GM23338 (cell line): ENCODE measurements at regions not wholly inside any gene's neighbourhood (a gene's known extent, or its start where the extent isn't known, plus 50 kb on each side); places are given as distances from the start of the nearest gene placed in this dataset.

Source experiments
- ATAC-seq: fragments of 200-7000 bp; cut with Tn5 transposase; 3 replicates; pipeline ENCODE4 v1.9.1; 2020
- DNase-seq: peaks from one replicate; pipeline ENCODE4 v3.0.0-alpha.2; 2015; ENCODE audit warnings: low spot score
- H2AFZ ChIP-seq: fragments of 200-600 bp; sonication (generic); 2 replicates; pipeline ENCODE4 v1.8.0; 2016; ENCODE audit warnings: antibody characterized with exemption, mild to moderate bottlenecking, moderate library complexity
- H3F3A ChIP-seq: fragments of 200-600 bp; sonication (generic); replicated peaks from 2 replicates; pipeline ENCODE4 v1.8.0; 2017; ENCODE audit warnings: antibody characterized with exemption, mixed run types, low read depth
- H3K27ac ChIP-seq: fragments of 200-600 bp; sonication (generic); 2 replicates; pipeline ENCODE4 v1.6.1; 2016; ENCODE audit warnings: low read depth
- H3K27me3 ChIP-seq: fragments of 200-600 bp; sonication (generic); 2 replicates; pipeline ENCODE4 v1.8.0; 2016; ENCODE audit warnings: mild to moderate bottlenecking, mixed run types, moderate library complexity; ENCODE audit not compliant: insufficient read depth
- H3K36me3 ChIP-seq: fragments of 200-600 bp; sonication (generic); 2 replicates; pipeline ENCODE4 v1.8.0; 2016; ENCODE audit warnings: mild to moderate bottlenecking; ENCODE audit not compliant: insufficient read depth
- H3K4me1 ChIP-seq: fragments of 200-600 bp; sonication (generic); 2 replicates; pipeline ENCODE4 v1.8.0; 2016; ENCODE audit warnings: mild to moderate bottlenecking, moderate library complexity; ENCODE audit not compliant: insufficient read depth
- H3K4me2 ChIP-seq: fragments of 200-600 bp; sonication (generic); 2 replicates; pipeline ENCODE4 v1.7.1; 2017; ENCODE audit warnings: mixed run types
- H3K4me3 ChIP-seq: fragments of 200-600 bp; sonication (generic); 2 replicates; pipeline ENCODE4 v1.6.1; 2016; ENCODE audit warnings: mixed run types
- H3K79me2 ChIP-seq: fragments of 200-600 bp; sonication (generic); replicated peaks from 2 replicates; pipeline ENCODE4 v1.8.0; 2017; ENCODE audit warnings: mild to moderate bottlenecking; ENCODE audit not compliant: insufficient read depth
- H3K9me2 ChIP-seq: fragments of 200-600 bp; sonication (generic); 2 replicates; pipeline ENCODE4 v1.8.0; 2017; ENCODE audit not compliant: insufficient read depth
- H4K20me1 ChIP-seq: fragments of 200-600 bp; sonication (generic); replicated peaks from 2 replicates; pipeline ENCODE4 v1.8.0; 2017; ENCODE audit warnings: mild to moderate bottlenecking; ENCODE audit not compliant: insufficient read depth
- H3K27ac Mint-ChIP-seq: 2 replicates; pipeline ENCODE4 v1.8.0; 2020; ENCODE audit warnings: inconsistent platforms, mild to moderate bottlenecking, moderate library complexity, mixed read lengths
- H3K27me3 Mint-ChIP-seq: 3 replicates; pipeline ENCODE4 v1.8.0; 2022; ENCODE audit warnings: low read depth, mild to moderate bottlenecking, moderate library complexity, mixed read lengths, inconsistent platforms; ENCODE audit not compliant: insufficient read depth, poor library complexity
- H3K36me3 Mint-ChIP-seq: 3 replicates; pipeline ENCODE4 v1.8.0; 2021; ENCODE audit warnings: low read depth, mild to moderate bottlenecking, inconsistent platforms, moderate library complexity, mixed read lengths
- H3K4me1 Mint-ChIP-seq: 3 replicates; pipeline ENCODE4 v1.8.0; 2020; ENCODE audit warnings: mild to moderate bottlenecking, inconsistent platforms, mixed read lengths
- H3K4me3 Mint-ChIP-seq: 3 replicates; pipeline ENCODE4 v1.8.0; 2021; ENCODE audit warnings: moderate library complexity, mild to moderate bottlenecking, inconsistent platforms, mixed read lengths
- H3K9me3 Mint-ChIP-seq: 3 replicates; pipeline ENCODE4 v1.8.0; 2020; ENCODE audit warnings: moderate library complexity, mild to moderate bottlenecking, inconsistent platforms, mixed read lengths
- CREB1 ChIP-seq: fragments of 250-450 bp; sonication (Bioruptor Pico); IDR thresholded peaks from 2 replicates; pipeline ENCODE4 v1.5.0; 2020; ENCODE audit warnings: low read depth, mild to moderate bottlenecking, moderate library complexity
- CTCF ChIP-seq, 2 experiments: fragments of 200-600 bp in 1 of 2; sonication (generic) in 1 of 2; conservative IDR thresholded peaks; 2 replicates each; pipeline versions ENCODE4 v1.5.1 to v1.6.1; 2016 to 2017; ENCODE audit warnings: antibody characterized with exemption in 2 of 2, low read depth in 2 of 2, mild to moderate bottlenecking in 2 of 2, moderate library complexity in 1 of 2
- ETS1 ChIP-seq: IDR thresholded peaks from 2 replicates; pipeline ENCODE4 v1.6.1; 2016; ENCODE audit warnings: antibody characterized with exemption
- EZH2 ChIP-seq: fragments of 200-600 bp; sonication (generic); IDR thresholded peaks from one replicate; pipeline ENCODE4 v1.8.0; 2017; ENCODE audit warnings: antibody characterized with exemption, mild to moderate bottlenecking, low read depth; ENCODE audit not compliant: unreplicated experiment
- EZH2phosphoT487 ChIP-seq: fragments of 200-600 bp; sonication (generic); IDR thresholded peaks from one replicate; pipeline ENCODE4 v1.8.1; 2018; ENCODE audit warnings: antibody characterized with exemption; ENCODE audit not compliant: unreplicated experiment
- JUNB ChIP-seq: IDR thresholded peaks from one replicate; pipeline ENCODE4 v1.6.1; 2016; ENCODE audit warnings: antibody characterized with exemption; ENCODE audit not compliant: unreplicated experiment
- NANOG ChIP-seq: IDR thresholded peaks from 2 replicates; pipeline ENCODE4 v1.6.1; 2016; ENCODE audit warnings: antibody characterized with exemption, borderline replicate concordance
- POLR2AphosphoS5 ChIP-seq: IDR thresholded peaks from 2 replicates; pipeline ENCODE4 v1.6.1; 2016; ENCODE audit warnings: antibody characterized with exemption, low read depth
- STAT1 ChIP-seq: IDR thresholded peaks from one replicate; pipeline ENCODE4 v1.6.1; 2016; ENCODE audit warnings: antibody characterized with exemption; ENCODE audit not compliant: unreplicated experiment
- ZNF114 ChIP-seq: fragments of 250-450 bp; sonication (Bioruptor Pico); IDR thresholded peaks from 2 replicates; pipeline ENCODE4 v1.5.0; 2020; ENCODE audit warnings: mild to moderate bottlenecking, moderate library complexity
- ZNF331 ChIP-seq: fragments of 250-450 bp; sonication (Bioruptor Pico); IDR thresholded peaks from 2 replicates; pipeline ENCODE4 v1.5.0; 2020; ENCODE audit warnings: low read depth, mild to moderate bottlenecking, moderate library complexity
- TF ChIP-seq, protein P1 (sequence below): IDR thresholded peaks from one replicate; pipeline ENCODE4 v1.6.1; 2018; ENCODE audit warnings: antibody characterized with exemption; ENCODE audit not compliant: unreplicated experiment
- TF ChIP-seq, protein P2 (sequence below): fragments of 250-450 bp; sonication (Bioruptor Pico); IDR thresholded peaks from 2 replicates; pipeline ENCODE4 v1.5.0; 2020; ENCODE audit warnings: mild to moderate bottlenecking, moderate library complexity

- Mint-ChIP-seq H3K27me3 (peaks cover 4% of the 10 kb centered on the region), H3K4me3 (no peak overlapping the region), H3K27ac (no peak overlapping the region), H3K9me3 (no peaks in the 10 kb centered on the region), H3K4me1 (no peaks in the 10 kb centered on the region), H3K36me3 (no peaks in the 10 kb centered on the region)
- H2AFZ ChIP-seq, result 0 out of 2 replicates have a peak overlapping the region, but pooled peaks have one; percentile 52
- H3F3A ChIP-seq, result no peaks in the 10 kb centered on the region
- TF ChIP-seq STAT1, result no peak
- no peak for TF ChIP-seq EZH2phosphoT487
- TF ChIP-seq, protein P1, sequence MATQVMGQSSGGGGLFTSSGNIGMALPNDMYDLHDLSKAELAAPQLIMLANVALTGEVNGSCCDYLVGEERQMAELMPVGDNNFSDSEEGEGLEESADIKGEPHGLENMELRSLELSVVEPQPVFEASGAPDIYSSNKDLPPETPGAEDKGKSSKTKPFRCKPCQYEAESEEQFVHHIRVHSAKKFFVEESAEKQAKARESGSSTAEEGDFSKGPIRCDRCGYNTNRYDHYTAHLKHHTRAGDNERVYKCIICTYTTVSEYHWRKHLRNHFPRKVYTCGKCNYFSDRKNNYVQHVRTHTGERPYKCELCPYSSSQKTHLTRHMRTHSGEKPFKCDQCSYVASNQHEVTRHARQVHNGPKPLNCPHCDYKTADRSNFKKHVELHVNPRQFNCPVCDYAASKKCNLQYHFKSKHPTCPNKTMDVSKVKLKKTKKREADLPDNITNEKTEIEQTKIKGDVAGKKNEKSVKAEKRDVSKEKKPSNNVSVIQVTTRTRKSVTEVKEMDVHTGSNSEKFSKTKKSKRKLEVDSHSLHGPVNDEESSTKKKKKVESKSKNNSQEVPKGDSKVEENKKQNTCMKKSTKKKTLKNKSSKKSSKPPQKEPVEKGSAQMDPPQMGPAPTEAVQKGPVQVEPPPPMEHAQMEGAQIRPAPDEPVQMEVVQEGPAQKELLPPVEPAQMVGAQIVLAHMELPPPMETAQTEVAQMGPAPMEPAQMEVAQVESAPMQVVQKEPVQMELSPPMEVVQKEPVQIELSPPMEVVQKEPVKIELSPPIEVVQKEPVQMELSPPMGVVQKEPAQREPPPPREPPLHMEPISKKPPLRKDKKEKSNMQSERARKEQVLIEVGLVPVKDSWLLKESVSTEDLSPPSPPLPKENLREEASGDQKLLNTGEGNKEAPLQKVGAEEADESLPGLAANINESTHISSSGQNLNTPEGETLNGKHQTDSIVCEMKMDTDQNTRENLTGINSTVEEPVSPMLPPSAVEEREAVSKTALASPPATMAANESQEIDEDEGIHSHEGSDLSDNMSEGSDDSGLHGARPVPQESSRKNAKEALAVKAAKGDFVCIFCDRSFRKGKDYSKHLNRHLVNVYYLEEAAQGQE, result no peak
- TF ChIP-seq CREB1, result no peak
- TF ChIP-seq EZH2, result no peak
- TF ChIP-seq ETS1, result no peak
- TF ChIP-seq, protein P2, sequence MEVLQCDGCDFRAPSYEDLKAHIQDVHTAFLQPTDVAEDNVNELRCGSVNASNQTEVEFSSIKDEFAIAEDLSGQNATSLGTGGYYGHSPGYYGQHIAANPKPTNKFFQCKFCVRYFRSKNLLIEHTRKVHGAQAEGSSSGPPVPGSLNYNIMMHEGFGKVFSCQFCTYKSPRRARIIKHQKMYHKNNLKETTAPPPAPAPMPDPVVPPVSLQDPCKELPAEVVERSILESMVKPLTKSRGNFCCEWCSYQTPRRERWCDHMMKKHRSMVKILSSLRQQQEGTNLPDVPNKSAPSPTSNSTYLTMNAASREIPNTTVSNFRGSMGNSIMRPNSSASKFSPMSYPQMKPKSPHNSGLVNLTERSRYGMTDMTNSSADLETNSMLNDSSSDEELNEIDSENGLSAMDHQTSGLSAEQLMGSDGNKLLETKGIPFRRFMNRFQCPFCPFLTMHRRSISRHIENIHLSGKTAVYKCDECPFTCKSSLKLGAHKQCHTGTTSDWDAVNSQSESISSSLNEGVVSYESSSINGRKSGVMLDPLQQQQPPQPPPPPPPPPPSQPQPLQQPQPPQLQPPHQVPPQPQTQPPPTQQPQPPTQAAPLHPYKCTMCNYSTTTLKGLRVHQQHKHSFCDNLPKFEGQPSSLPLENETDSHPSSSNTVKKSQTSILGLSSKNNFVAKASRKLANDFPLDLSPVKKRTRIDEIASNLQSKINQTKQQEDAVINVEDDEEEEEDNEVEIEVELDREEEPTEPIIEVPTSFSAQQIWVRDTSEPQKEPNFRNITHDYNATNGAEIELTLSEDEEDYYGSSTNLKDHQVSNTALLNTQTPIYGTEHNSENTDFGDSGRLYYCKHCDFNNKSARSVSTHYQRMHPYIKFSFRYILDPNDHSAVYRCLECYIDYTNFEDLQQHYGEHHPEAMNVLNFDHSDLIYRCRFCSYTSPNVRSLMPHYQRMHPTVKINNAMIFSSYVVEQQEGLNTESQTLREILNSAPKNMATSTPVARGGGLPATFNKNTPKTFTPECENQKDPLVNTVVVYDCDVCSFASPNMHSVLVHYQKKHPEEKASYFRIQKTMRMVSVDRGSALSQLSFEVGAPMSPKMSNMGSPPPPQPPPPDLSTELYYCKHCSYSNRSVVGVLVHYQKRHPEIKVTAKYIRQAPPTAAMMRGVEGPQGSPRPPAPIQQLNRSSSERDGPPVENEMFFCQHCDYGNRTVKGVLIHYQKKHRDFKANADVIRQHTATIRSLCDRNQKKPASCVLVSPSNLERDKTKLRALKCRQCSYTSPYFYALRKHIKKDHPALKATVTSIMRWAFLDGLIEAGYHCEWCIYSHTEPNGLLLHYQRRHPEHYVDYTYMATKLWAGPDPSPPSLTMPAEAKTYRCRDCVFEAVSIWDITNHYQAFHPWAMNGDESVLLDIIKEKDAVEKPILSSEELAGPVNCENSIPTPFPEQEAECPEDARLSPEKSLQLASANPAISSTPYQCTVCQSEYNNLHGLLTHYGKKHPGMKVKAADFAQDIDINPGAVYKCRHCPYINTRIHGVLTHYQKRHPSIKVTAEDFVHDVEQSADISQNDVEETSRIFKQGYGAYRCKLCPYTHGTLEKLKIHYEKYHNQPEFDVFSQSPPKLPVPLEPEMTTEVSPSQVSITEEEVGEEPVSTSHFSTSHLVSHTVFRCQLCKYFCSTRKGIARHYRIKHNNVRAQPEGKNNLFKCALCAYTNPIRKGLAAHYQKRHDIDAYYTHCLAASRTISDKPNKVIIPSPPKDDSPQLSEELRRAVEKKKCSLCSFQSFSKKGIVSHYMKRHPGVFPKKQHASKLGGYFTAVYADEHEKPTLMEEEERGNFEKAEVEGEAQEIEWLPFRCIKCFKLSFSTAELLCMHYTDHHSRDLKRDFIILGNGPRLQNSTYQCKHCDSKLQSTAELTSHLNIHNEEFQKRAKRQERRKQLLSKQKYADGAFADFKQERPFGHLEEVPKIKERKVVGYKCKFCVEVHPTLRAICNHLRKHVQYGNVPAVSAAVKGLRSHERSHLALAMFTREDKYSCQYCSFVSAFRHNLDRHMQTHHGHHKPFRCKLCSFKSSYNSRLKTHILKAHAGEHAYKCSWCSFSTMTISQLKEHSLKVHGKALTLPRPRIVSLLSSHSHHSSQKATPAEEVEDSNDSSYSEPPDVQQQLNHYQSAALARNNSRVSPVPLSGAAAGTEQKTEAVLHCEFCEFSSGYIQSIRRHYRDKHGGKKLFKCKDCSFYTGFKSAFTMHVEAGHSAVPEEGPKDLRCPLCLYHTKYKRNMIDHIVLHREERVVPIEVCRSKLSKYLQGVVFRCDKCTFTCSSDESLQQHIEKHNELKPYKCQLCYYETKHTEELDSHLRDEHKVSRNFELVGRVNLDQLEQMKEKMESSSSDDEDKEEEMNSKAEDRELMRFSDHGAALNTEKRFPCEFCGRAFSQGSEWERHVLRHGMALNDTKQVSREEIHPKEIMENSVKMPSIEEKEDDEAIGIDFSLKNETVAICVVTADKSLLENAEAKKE, result no peak
- TF ChIP-seq JUNB, result no peak
- no peak for TF ChIP-seq NANOG
- TF ChIP-seq CTCF (conservative IDR thresholded peaks at IDR 0.05; ENCODE audit: low read depth in 2 of 2), result no peak
- TF ChIP-seq POLR2AphosphoS5, result no peak
- no peak for TF ChIP-seq ZNF114 (CRISPR knock-in tag)
- no peak for TF ChIP-seq ZNF331 (CRISPR knock-in tag)
- no peaks in the 10 kb centered on the region for H4K20me1 ChIP-seq
- H3K27ac ChIP-seq, result no peak overlapping the region
- no peaks in the 10 kb centered on the region for H3K27me3 ChIP-seq
- no peaks in the 10 kb centered on the region for H3K4me1 ChIP-seq
- DNase-seq (no peak), ATAC-seq (no peak)
- no peak overlapping the region for H3K4me3 ChIP-seq
- H3K36me3 ChIP-seq, result no peaks in the 10 kb centered on the region
- H3K79me2 ChIP-seq, result no peaks in the 10 kb centered on the region
- H3K4me2 ChIP-seq, result no peak overlapping the region
- no peaks in the 10 kb centered on the region for H3K9me2 ChIP-seq
Observed at GRCh38 chr13:44778761-44779484, 202.8 kb upstream of the TSC22D1 start.
